ENCODE measurements at regions not wholly inside any gene's neighbourhood (a gene's known extent, or its start where the extent isn't known, plus 50 kb on each side); places are given as distances from the start of the nearest gene placed in this dataset.

GRCh38 chr14:101367421-101368261 lies 193.7 kb upstream of the DIO3 start:
- FAIRE-seq (no peak), DNase-seq (ENCODE audit: low read depth) (no peak)
- no peak for TF ChIP-seq EZH2 (IDR thresholded peaks at IDR 0.05; ENCODE audit: insufficient read depth, low read length)
- TF ChIP-seq CTCF (IDR thresholded peaks at IDR 0.05; ENCODE audit: insufficient read depth, low read depth, low read length): no peak
- Histone ChIP-seq H2AFZ (ENCODE audit: low read depth, low read length) (no peak overlapping the region), H3K4me2 (ENCODE audit: low read length) (no peak overlapping the region), H3K9me3 (ENCODE audit: insufficient read depth, low read depth, low read length) (no peaks in the 10 kb centered on the region), H4K20me1 (ENCODE audit: insufficient read depth, low read length) (no peaks in the 10 kb centered on the region), H3K27me3 (ENCODE audit: insufficient read depth, low read length) (no peaks in the 10 kb centered on the region), H3K36me3 (ENCODE audit: insufficient read depth, low read length) (no peaks in the 10 kb centered on the region), H3K4me1 (ENCODE audit: insufficient read depth, low read length) (no peaks in the 10 kb centered on the region), H3K79me2 (ENCODE audit: insufficient read depth, low read length) (no peaks in the 10 kb centered on the region), H3K9ac (ENCODE audit: low read length) (no peak overlapping the region), H3K4me3 (ENCODE audit: insufficient read depth, low read depth, low read length) (no peak overlapping the region), H3K27ac (ENCODE audit: low read depth, low read length) (no peak overlapping the region)
- no peak overlapping the region for H3K27ac Mint-ChIP-seq (ENCODE audit: unreplicated experiment)
- H3K27me3 Mint-ChIP-seq (ENCODE audit: low read depth, unreplicated experiment): peaks cover 39% of the 10 kb centered on the region
- no peak overlapping the region for H3K4me3 Mint-ChIP-seq (ENCODE audit: unreplicated experiment)
- H3K4me1 Mint-ChIP-seq (ENCODE audit: low read depth, unreplicated experiment): no peaks in the 10 kb centered on the region
- peaks cover 3% of the 10 kb centered on the region for H3K9me3 Mint-ChIP-seq (ENCODE audit: unreplicated experiment)
- H3K36me3 Mint-ChIP-seq (ENCODE audit: low read depth, unreplicated experiment): no peaks in the 10 kb centered on the region

GRCh38 chr14:101368629-101369028 lies 192.7 kb upstream of the DIO3 start:
- FAIRE-seq: no peak
- peaks cover 31% of the 10 kb centered on the region for H3K27me3 Mint-ChIP-seq (ENCODE audit: low read depth, unreplicated experiment)
- no peaks in the 10 kb centered on the region for H3K36me3 Mint-ChIP-seq (ENCODE audit: low read depth, unreplicated experiment)

More at GRCh38 chr14:101368629-101369028, 192.7 kb upstream of the DIO3 start:
- H3K9ac ChIP-seq (ENCODE audit: low read length): no peak overlapping the region
- H4K20me1 ChIP-seq (ENCODE audit: insufficient read depth, low read length): no peaks in the 10 kb centered on the region
- Mint-ChIP-seq H3K4me1 (ENCODE audit: low read depth, unreplicated experiment) (no peaks in the 10 kb centered on the region), H3K4me3 (ENCODE audit: unreplicated experiment) (no peak overlapping the region), H3K27ac (ENCODE audit: unreplicated experiment) (no peak overlapping the region), H3K9me3 (ENCODE audit: unreplicated experiment) (peaks cover 3% of the 10 kb centered on the region)
- H3K36me3 ChIP-seq (ENCODE audit: insufficient read depth, low read length): no peaks in the 10 kb centered on the region
- TF ChIP-seq EZH2 (IDR thresholded peaks at IDR 0.05; ENCODE audit: insufficient read depth, low read length) (no peak), CTCF (IDR thresholded peaks at IDR 0.05; ENCODE audit: insufficient read depth, low read depth, low read length) (no peak)
- H3K27ac ChIP-seq (ENCODE audit: low read depth, low read length): no peak overlapping the region
- no peaks in the 10 kb centered on the region for H3K79me2 ChIP-seq (ENCODE audit: insufficient read depth, low read length)
- H3K9me3 ChIP-seq (ENCODE audit: insufficient read depth, low read depth, low read length): no peaks in the 10 kb centered on the region
- no peak overlapping the region for H3K4me2 ChIP-seq (ENCODE audit: low read length)
- no peaks in the 10 kb centered on the region for H3K4me1 ChIP-seq (ENCODE audit: insufficient read depth, low read length)
- H3K27me3 ChIP-seq (ENCODE audit: insufficient read depth, low read length): no peaks in the 10 kb centered on the region
- no peak overlapping the region for H2AFZ ChIP-seq (ENCODE audit: low read depth, low read length)
- no peak overlapping the region for H3K4me3 ChIP-seq (ENCODE audit: insufficient read depth, low read depth, low read length)
- no peak for DNase-seq (ENCODE audit: low read depth)

Data from astrocyte (in vitro differentiated cells and primary cell).